ENCODE measurements at regions not wholly inside any gene's neighbourhood (a gene's known extent, or its start where the extent isn't known, plus 50 kb on each side); places are given as distances from the start of the nearest gene placed in this dataset.
"Not testable (repeated sequence)": the region's sequence is repeated elsewhere in the genome, so short reads cannot be mapped to it uniquely, and the experiment has no call there.

- H3K4me2 ChIP-seq (ENCODE audit: low read length) = no peak overlapping the region
- H3K36me3 ChIP-seq (ENCODE audit: insufficient read depth, low read length) = no peaks in the 10 kb centered on the region
- H3K9ac ChIP-seq (ENCODE audit: low read depth, low read length) = no peak overlapping the region
- H3K9me3 ChIP-seq (replicated peaks; ENCODE audit: low read length) = no peaks in the 10 kb centered on the region
- no peak overlapping the region for H3K4me3 ChIP-seq (ENCODE audit: low read length)
- H3K27me3 ChIP-seq (ENCODE audit: control insufficient read depth, insufficient read depth, low read length) = no peaks in the 10 kb centered on the region
- no peaks in the 10 kb centered on the region for H3K4me1 ChIP-seq (ENCODE audit: control insufficient read depth, insufficient read depth, low read length)
These were observed 765.9 kb downstream of the BCKDHB start for GRCh38 chr6:80872199-80872950.

GRCh38 chr6:80862756-80863155, 756.3 kb downstream of the BCKDHB start:
- H3K4me2 ChIP-seq (ENCODE audit: low read length) = no peak overlapping the region
- no peak overlapping the region for H3K4me3 ChIP-seq (ENCODE audit: low read length)
- H3K27me3 ChIP-seq (ENCODE audit: control insufficient read depth, insufficient read depth, low read length) = no peaks in the 10 kb centered on the region
- no peaks in the 10 kb centered on the region for H3K36me3 ChIP-seq (ENCODE audit: insufficient read depth, low read length)
- no peak overlapping the region for H3K9ac ChIP-seq (ENCODE audit: low read depth, low read length)
- no peaks in the 10 kb centered on the region for H3K4me1 ChIP-seq (ENCODE audit: control insufficient read depth, insufficient read depth, low read length)
- no peaks in the 10 kb centered on the region for H3K9me3 ChIP-seq (replicated peaks; ENCODE audit: low read length)

GRCh38 chr6:80860107-80860506, 753.6 kb downstream of the BCKDHB start:
- Histone ChIP-seq H3K4me3 (ENCODE audit: low read length) (no peak overlapping the region), H3K4me2 (ENCODE audit: low read length) (no peak overlapping the region), H3K9ac (ENCODE audit: low read depth, low read length) (no peak overlapping the region), H3K36me3 (ENCODE audit: insufficient read depth, low read length) (no peaks in the 10 kb centered on the region), H3K4me1 (ENCODE audit: control insufficient read depth, insufficient read depth, low read length) (no peaks in the 10 kb centered on the region), H3K27me3 (ENCODE audit: control insufficient read depth, insufficient read depth, low read length) (no peaks in the 10 kb centered on the region), H3K9me3 (replicated peaks; ENCODE audit: low read length) (no peaks in the 10 kb centered on the region)

GRCh38 chr6:80847973-80848372, 741.5 kb downstream of the BCKDHB start:
- H3K27me3 ChIP-seq (ENCODE audit: control insufficient read depth, insufficient read depth, low read length); H3K9ac ChIP-seq (ENCODE audit: low read depth, low read length); H3K4me3 ChIP-seq (ENCODE audit: low read length): not testable (repeated sequence)

GRCh38 chr6:80832337-80832736, 725.9 kb downstream of the BCKDHB start:
- H3K9ac ChIP-seq (ENCODE audit: low read depth, low read length) = no peak overlapping the region
- H3K9me3 ChIP-seq (replicated peaks; ENCODE audit: low read length) = no peaks in the 10 kb centered on the region
- no peak overlapping the region for H3K4me3 ChIP-seq (ENCODE audit: low read length)
- H3K4me2 ChIP-seq (ENCODE audit: low read length) = no peak overlapping the region
- no peaks in the 10 kb centered on the region for H3K4me1 ChIP-seq (ENCODE audit: control insufficient read depth, insufficient read depth, low read length)
- H3K36me3 ChIP-seq (ENCODE audit: insufficient read depth, low read length) = no peaks in the 10 kb centered on the region
- no peaks in the 10 kb centered on the region for H3K27me3 ChIP-seq (ENCODE audit: control insufficient read depth, insufficient read depth, low read length)

More at GRCh38 chr6:80847973-80848372, 741.5 kb downstream of the BCKDHB start:
- not testable (repeated sequence) for H3K9me3 ChIP-seq (replicated peaks; ENCODE audit: low read length); H3K4me1 ChIP-seq (ENCODE audit: control insufficient read depth, insufficient read depth, low read length); H3K36me3 ChIP-seq (ENCODE audit: insufficient read depth, low read length); H3K4me2 ChIP-seq (ENCODE audit: low read length)

GRCh38 chr6:80793411-80793810, 686.9 kb downstream of the BCKDHB start:
- Histone ChIP-seq H3K4me2 (ENCODE audit: low read length) (no peak overlapping the region), H3K4me1 (ENCODE audit: control insufficient read depth, insufficient read depth, low read length) (peaks cover 14% of the 10 kb centered on the region), H3K36me3 (ENCODE audit: insufficient read depth, low read length) (no peaks in the 10 kb centered on the region), H3K4me3 (ENCODE audit: low read length) (no peak overlapping the region), H3K9me3 (replicated peaks; ENCODE audit: low read length) (no peaks in the 10 kb centered on the region), H3K27me3 (ENCODE audit: control insufficient read depth, insufficient read depth, low read length) (no peaks in the 10 kb centered on the region), H3K9ac (ENCODE audit: low read depth, low read length) (no peak overlapping the region)

GRCh38 chr6:80792151-80792550, 685.7 kb downstream of the BCKDHB start:
- H3K4me1 ChIP-seq (ENCODE audit: control insufficient read depth, insufficient read depth, low read length) = peaks cover 14% of the 10 kb centered on the region
- no peaks in the 10 kb centered on the region for H3K36me3 ChIP-seq (ENCODE audit: insufficient read depth, low read length)
- no peaks in the 10 kb centered on the region for H3K27me3 ChIP-seq (ENCODE audit: control insufficient read depth, insufficient read depth, low read length)
- no peak overlapping the region for H3K4me2 ChIP-seq (ENCODE audit: low read length)
- no peaks in the 10 kb centered on the region for H3K9me3 ChIP-seq (replicated peaks; ENCODE audit: low read length)
- H3K9ac ChIP-seq (ENCODE audit: low read depth, low read length) = no peak overlapping the region
- no peak overlapping the region for H3K4me3 ChIP-seq (ENCODE audit: low read length)

GRCh38 chr6:80789912-80790570, 683.6 kb downstream of the BCKDHB start:
- Histone ChIP-seq H3K9ac (ENCODE audit: low read depth, low read length) (peak overlapping the region; percentile 50), H3K4me3 (ENCODE audit: low read length) (no peak overlapping the region), H3K36me3 (ENCODE audit: insufficient read depth, low read length) (no peaks in the 10 kb centered on the region), H3K27me3 (ENCODE audit: control insufficient read depth, insufficient read depth, low read length) (no peaks in the 10 kb centered on the region), H3K4me1 (ENCODE audit: control insufficient read depth, insufficient read depth, low read length) (peaks cover 14% of the 10 kb centered on the region), H3K9me3 (replicated peaks; ENCODE audit: low read length) (no peaks in the 10 kb centered on the region), H3K4me2 (ENCODE audit: low read length) (peak overlapping the region; percentile 66)

GRCh38 chr6:80783271-80783670, 676.8 kb downstream of the BCKDHB start:
- not testable (repeated sequence) for H3K9ac ChIP-seq (ENCODE audit: low read depth, low read length); H3K27me3 ChIP-seq (ENCODE audit: control insufficient read depth, insufficient read depth, low read length); H3K4me1 ChIP-seq (ENCODE audit: control insufficient read depth, insufficient read depth, low read length); H3K9me3 ChIP-seq (replicated peaks; ENCODE audit: low read length); H3K4me2 ChIP-seq (ENCODE audit: low read length); H3K36me3 ChIP-seq (ENCODE audit: insufficient read depth, low read length); H3K4me3 ChIP-seq (ENCODE audit: low read length)

GRCh38 chr6:80771941-80772340, 665.5 kb downstream of the BCKDHB start:
- Histone ChIP-seq H3K27me3 (ENCODE audit: control insufficient read depth, insufficient read depth, low read length) (no peaks in the 10 kb centered on the region), H3K4me2 (ENCODE audit: low read length) (no peak overlapping the region), H3K4me3 (ENCODE audit: low read length) (no peak overlapping the region), H3K36me3 (ENCODE audit: insufficient read depth, low read length) (no peaks in the 10 kb centered on the region), H3K9me3 (replicated peaks; ENCODE audit: low read length) (no peaks in the 10 kb centered on the region), H3K4me1 (ENCODE audit: control insufficient read depth, insufficient read depth, low read length) (peaks cover 14% of the 10 kb centered on the region), H3K9ac (ENCODE audit: low read depth, low read length) (no peak overlapping the region)

- Histone ChIP-seq H3K4me2 (ENCODE audit: low read length) (no peak overlapping the region), H3K9me3 (replicated peaks; ENCODE audit: low read length) (no peaks in the 10 kb centered on the region), H3K27me3 (ENCODE audit: control insufficient read depth, insufficient read depth, low read length) (no peaks in the 10 kb centered on the region), H3K36me3 (ENCODE audit: insufficient read depth, low read length) (no peaks in the 10 kb centered on the region), H3K4me1 (ENCODE audit: control insufficient read depth, insufficient read depth, low read length) (peaks cover 23% of the 10 kb centered on the region), H3K9ac (ENCODE audit: low read depth, low read length) (no peak overlapping the region), H3K4me3 (ENCODE audit: low read length) (no peak overlapping the region)
These were observed 662.6 kb downstream of the BCKDHB start for GRCh38 chr6:80769106-80769505.

GRCh38 chr6:80767808-80768207, 661.3 kb downstream of the BCKDHB start:
- no peaks in the 10 kb centered on the region for H3K9me3 ChIP-seq (replicated peaks; ENCODE audit: low read length)
- H3K9ac ChIP-seq (ENCODE audit: low read depth, low read length) = no peak overlapping the region
- H3K36me3 ChIP-seq (ENCODE audit: insufficient read depth, low read length) = no peaks in the 10 kb centered on the region
- H3K4me3 ChIP-seq (ENCODE audit: low read length) = no peak overlapping the region
- H3K27me3 ChIP-seq (ENCODE audit: control insufficient read depth, insufficient read depth, low read length) = no peaks in the 10 kb centered on the region
- peaks cover 23% of the 10 kb centered on the region for H3K4me1 ChIP-seq (ENCODE audit: control insufficient read depth, insufficient read depth, low read length)
- H3K4me2 ChIP-seq (ENCODE audit: low read length) = no peak overlapping the region
